Adrenal gland (tissue), 9 donors: ENCODE measurements at regions not wholly inside any gene's neighbourhood (a gene's known extent, or its start where the extent isn't known, plus 50 kb on each side); places are given as distances from the start of the nearest gene placed in this dataset.

ENCODE experiments used
- DNase-seq, 7 donors: peaks; one replicate each; pipeline ENCODE4 v3.0.0-alpha.2; 2019 to 2020
- H3K27ac ChIP-seq, 5 donors: fragments of 200-600 bp; sonication (generic) in 4 of 5; 1 replicate in 3 of 5; 2 replicates in 2 of 5; pipeline versions ENCODE4 v1.5.1 to v1.8.0; 2016 to 2020; ENCODE audit warnings: mild to moderate bottlenecking in 1 of 5
- H3K27me3 ChIP-seq: fragments of 200-600 bp; 2 replicates; pipeline ENCODE4 v1.8.0; 2021
- H3K36me3 ChIP-seq, 2 donors: fragments of 200-600 bp; replicated peaks in 1 of 2; 1 replicate in 1 of 2; 2 replicates in 1 of 2; pipeline versions ENCODE4 v1.5.1 to v1.8.0; 2018 to 2022
- H3K4me1 ChIP-seq, 2 donors: fragments of 200-600 bp; replicated peaks in 1 of 2; 1 replicate in 1 of 2; 2 replicates in 1 of 2; pipeline versions ENCODE4 v1.5.1 to v1.8.0; 2018 to 2021
- H3K4me3 ChIP-seq, 4 donors: fragments of 200-600 bp; sonication (generic) in 3 of 4; one replicate each; pipeline ENCODE4 v1.5.1; 2016 to 2018
- H3K9me3 ChIP-seq, 3 donors: fragments of 200-600 bp; sonication (generic) in 1 of 3; replicated peaks in 1 of 3; 1 replicate in 2 of 3; 2 replicates in 1 of 3; pipeline versions ENCODE4 v1.5.1 to v1.8.0; 2016 to 2021
- CTCF ChIP-seq, 6 experiments: fragments of 450-650 bp in 4 of 6; fragments of 200-600 bp in 2 of 6; sonication (generic) in 1 of 6; IDR thresholded peaks; 1 replicate in 5 of 6; 2 replicates in 1 of 6; pipeline versions ENCODE4 v1.5.1 to v1.8.0; 2016 to 2021; ENCODE audit warnings: antibody characterized with exemption in 6 of 6, mild to moderate bottlenecking in 2 of 6, moderate library complexity in 1 of 6
- POLR2A ChIP-seq, 2 donors: fragments of 450-650 bp; IDR thresholded peaks; one replicate each; pipeline ENCODE4 v1.6.1; 2017; ENCODE audit warnings: antibody characterized with exemption in 2 of 2, mild to moderate bottlenecking in 2 of 2, moderate library complexity in 1 of 2
- WGBS, 4 donors: extraction: QIAGEN DNeasy Blood & Tissue Kit in 2 of 4; methylation state at CpG; one replicate each; pipeline versions ENCODE4 v1.1.5 to v1.1.7; 2013 to 2017; 5-methylcytosine and 5-hydroxymethylcytosine counted together
- intact Hi-C, 2 donors: fragments of 100-400 bp; cut with DNase I; formaldehyde crosslinking; loops; one replicate each; pipeline versions ENCODE4 v1.14.1 to v1.15.0; 2022 to 2023
- donor health status: healthy with polysubstance abuse.
- donor health status: Bipolar disorder and iron deficiency.
- donor health status: DM: yes; HTN: yes; CAD: no.
- donor health status: DM: no; HTN: no; CAD: no.
- donor health status: DM: no; HTN: no; CAD: no.

GRCh38 chr7:140283472-140283871 lies 106.7 kb upstream of the KDM7A start:
- no peak for DNase-seq
- Histone ChIP-seq H3K9me3 (no peaks in the 10 kb centered on the region), H3K4me3 (no peak overlapping the region), H3K36me3 (no peaks in the 10 kb centered on the region), H3K27ac (no peak overlapping the region), H3K27me3 (no peaks in the 10 kb centered on the region), H3K4me1 (no peaks in the 10 kb centered on the region)
- TF ChIP-seq CTCF (IDR thresholded peaks at IDR 0.05) (no peak), POLR2A (IDR thresholded peaks at IDR 0.05) (no peak)
- intact Hi-C loops: no loop called here
- 79 to 89% (median 84%) methylated on average over 3 of the region's 3 CpGs for WGBS, 4 donors

GRCh38 chr7:140281960-140282359 lies 105.2 kb upstream of the KDM7A start:
- H3K27me3 ChIP-seq: no peaks in the 10 kb centered on the region
- intact Hi-C loops: no loop called here
- TF ChIP-seq CTCF (IDR thresholded peaks at IDR 0.05) (no peak), POLR2A (IDR thresholded peaks at IDR 0.05) (no peak)
- H3K36me3 ChIP-seq: no peaks in the 10 kb centered on the region
- H3K4me3 ChIP-seq: no peak overlapping the region
- 74 to 100% (median 80%) methylated on average over 2 to 5 of the region's 5 CpGs for WGBS, 4 donors
- DNase-seq: no peak
- H3K9me3 ChIP-seq: no peaks in the 10 kb centered on the region
- H3K27ac ChIP-seq: no peak overlapping the region
- H3K4me1 ChIP-seq: no peaks in the 10 kb centered on the region

- 74 to 85% (median 80%) methylated on average over 3 of the region's 3 CpGs for WGBS, 4 donors
- H3K4me3 ChIP-seq: no peak overlapping the region
- DNase-seq: no peak
- H3K9me3 ChIP-seq: no peaks in the 10 kb centered on the region
- H3K36me3 ChIP-seq: no peaks in the 10 kb centered on the region
- no peaks in the 10 kb centered on the region for H3K27me3 ChIP-seq
- intact Hi-C loops: no loop called here
- no peaks in the 10 kb centered on the region for H3K4me1 ChIP-seq
- TF ChIP-seq CTCF (IDR thresholded peaks at IDR 0.05) (no peak), POLR2A (IDR thresholded peaks at IDR 0.05) (no peak)
- H3K27ac ChIP-seq: no peak overlapping the region
Measured at GRCh38 chr7:140281255-140281654, 104.5 kb upstream of the KDM7A start.

GRCh38 chr7:140276001-140276400 lies 99.2 kb upstream of the KDM7A start:
- 50 to 55% (median 53%) methylated on average over 5 of the region's 5 CpGs for WGBS, 4 donors
- no peak overlapping the region for H3K27ac ChIP-seq
- intact Hi-C loops: no loop called here
- H3K9me3 ChIP-seq: no peaks in the 10 kb centered on the region
- H3K4me1 ChIP-seq: no peaks in the 10 kb centered on the region
- H3K36me3 ChIP-seq: no peaks in the 10 kb centered on the region
- DNase-seq: no peak
- H3K4me3 ChIP-seq: no peak overlapping the region
- no peaks in the 10 kb centered on the region for H3K27me3 ChIP-seq
- TF ChIP-seq POLR2A (IDR thresholded peaks at IDR 0.05) (no peak), CTCF (IDR thresholded peaks at IDR 0.05) (no peak)
